ENCODE measurements at regions not wholly inside any gene's neighbourhood (a gene's known extent, or its start where the extent isn't known, plus 50 kb on each side); places are given as distances from the start of the nearest gene placed in this dataset.

- Mint-ChIP-seq H3K9me3 (peaks cover 0 to 12% (median 3%) of the 10 kb centered on the region in 7 donors), H3K4me1 (no peaks in the 10 kb centered on the region), H3K27me3 (no peaks in the 10 kb centered on the region), H3K27ac (no peak overlapping the region), H3K36me3 (no peaks in the 10 kb centered on the region), H3K4me3 (no peak overlapping the region)
- Histone ChIP-seq H3K27ac (ENCODE audit: insufficient read depth, low read length, poor library complexity, severe bottlenecking) (no peak overlapping the region), H3K27me3 (ENCODE audit: control insufficient read depth, insufficient read depth, low read length) (no peaks in the 10 kb centered on the region), H3K4me3 (ENCODE audit: low read depth, low read length) (no peak overlapping the region), H3K4me1 (ENCODE audit: control insufficient read depth, insufficient read depth, low read length, poor library complexity, severe bottlenecking) (no peaks in the 10 kb centered on the region), H3K36me3 (ENCODE audit: control insufficient read depth, insufficient read depth, low read length) (no peaks in the 10 kb centered on the region), H3K9me3 (ENCODE audit: control insufficient read depth in 2 of 2, low read length in 2 of 2) (peaks cover 0 to 4% of the 10 kb centered on the region in 2 experiments)
- no peak for ATAC-seq (ENCODE audit: low read depth in 2 of 2)
- DNase-seq, result no peak
Measured at GRCh38 chr16:51723036-51723724, 572.1 kb upstream of the SALL1 start.

- peaks cover 0 to 14% (median 3%) of the 10 kb centered on the region in 7 donors for H3K9me3 Mint-ChIP-seq
- no peaks in the 10 kb centered on the region for H3K27me3 Mint-ChIP-seq
- no peaks in the 10 kb centered on the region for H3K36me3 ChIP-seq (ENCODE audit: control insufficient read depth, insufficient read depth, low read length)
- H3K27me3 ChIP-seq (ENCODE audit: control insufficient read depth, insufficient read depth, low read length), result no peaks in the 10 kb centered on the region
- DNase-seq (no peak), ATAC-seq (ENCODE audit: low read depth in 2 of 2) (no peak)
- no peak overlapping the region for H3K27ac ChIP-seq (ENCODE audit: insufficient read depth, low read length, poor library complexity, severe bottlenecking)
- no peaks in the 10 kb centered on the region for H3K4me1 ChIP-seq (ENCODE audit: control insufficient read depth, insufficient read depth, low read length, poor library complexity, severe bottlenecking)
- no peaks in the 10 kb centered on the region for H3K4me1 Mint-ChIP-seq
- peaks cover 0 to 4% of the 10 kb centered on the region in 2 experiments for H3K9me3 ChIP-seq (ENCODE audit: control insufficient read depth in 2 of 2, low read length in 2 of 2)
- no peak overlapping the region for H3K27ac Mint-ChIP-seq
- H3K36me3 Mint-ChIP-seq, result no peaks in the 10 kb centered on the region
- H3K4me3 Mint-ChIP-seq, result no peak overlapping the region
- no peak overlapping the region for H3K4me3 ChIP-seq (ENCODE audit: low read depth, low read length)
Measured at GRCh38 chr16:51722467-51722866, 571.4 kb upstream of the SALL1 start.

GRCh38 chr16:51719376-51719775 is 568.3 kb upstream of the SALL1 start:
- H3K36me3 Mint-ChIP-seq, result no peaks in the 10 kb centered on the region
- Histone ChIP-seq H3K36me3 (ENCODE audit: control insufficient read depth, insufficient read depth, low read length) (no peaks in the 10 kb centered on the region), H3K4me1 (ENCODE audit: control insufficient read depth, insufficient read depth, low read length, poor library complexity, severe bottlenecking) (no peaks in the 10 kb centered on the region), H3K27ac (ENCODE audit: insufficient read depth, low read length, poor library complexity, severe bottlenecking) (no peak overlapping the region), H3K27me3 (ENCODE audit: control insufficient read depth, insufficient read depth, low read length) (no peaks in the 10 kb centered on the region), H3K4me3 (ENCODE audit: low read depth, low read length) (no peak overlapping the region), H3K9me3 (ENCODE audit: control insufficient read depth in 2 of 2, low read length in 2 of 2) (peaks cover 0 to 4% of the 10 kb centered on the region in 2 experiments)
- H3K4me3 Mint-ChIP-seq, result no peak overlapping the region
- H3K4me1 Mint-ChIP-seq, result no peaks in the 10 kb centered on the region
- ATAC-seq (ENCODE audit: low read depth in 2 of 2) (no peak), DNase-seq (no peak)
- peaks cover 0 to 12% (median 5%) of the 10 kb centered on the region in 7 donors for H3K9me3 Mint-ChIP-seq
- no peaks in the 10 kb centered on the region for H3K27me3 Mint-ChIP-seq
- no peak overlapping the region for H3K27ac Mint-ChIP-seq

- H3K27ac ChIP-seq (ENCODE audit: insufficient read depth, low read length, poor library complexity, severe bottlenecking), result no peak overlapping the region
- H3K36me3 ChIP-seq (ENCODE audit: control insufficient read depth, insufficient read depth, low read length), result no peaks in the 10 kb centered on the region
- H3K9me3 ChIP-seq (ENCODE audit: control insufficient read depth in 2 of 2, low read length in 2 of 2), result peaks cover 0 to 4% of the 10 kb centered on the region in 2 experiments
- no peak overlapping the region for H3K4me3 Mint-ChIP-seq
- H3K27me3 Mint-ChIP-seq, result no peaks in the 10 kb centered on the region
- no peaks in the 10 kb centered on the region for H3K36me3 Mint-ChIP-seq
- DNase-seq (no peak), ATAC-seq (ENCODE audit: low read depth in 2 of 2) (no peak)
- H3K27me3 ChIP-seq (ENCODE audit: control insufficient read depth, insufficient read depth, low read length), result no peaks in the 10 kb centered on the region
- no peaks in the 10 kb centered on the region for H3K4me1 Mint-ChIP-seq
- H3K27ac Mint-ChIP-seq, result no peak overlapping the region
- H3K4me1 ChIP-seq (ENCODE audit: control insufficient read depth, insufficient read depth, low read length, poor library complexity, severe bottlenecking), result no peaks in the 10 kb centered on the region
- peaks cover 0 to 16% (median 7%) of the 10 kb centered on the region in 7 donors for H3K9me3 Mint-ChIP-seq
- no peak overlapping the region for H3K4me3 ChIP-seq (ENCODE audit: low read depth, low read length)
Measured at GRCh38 chr16:51716195-51716594, 565.1 kb upstream of the SALL1 start.

GRCh38 chr16:51713502-51713901 is 562.4 kb upstream of the SALL1 start:
- Mint-ChIP-seq H3K4me1 (no peaks in the 10 kb centered on the region), H3K36me3 (no peaks in the 10 kb centered on the region), H3K27ac (no peak overlapping the region)

GRCh38 chr16:51710905-51711563 is 560.0 kb upstream of the SALL1 start:
- H3K27ac Mint-ChIP-seq, result no peak overlapping the region

More at GRCh38 chr16:51713502-51713901, 562.4 kb upstream of the SALL1 start:
- Mint-ChIP-seq H3K4me3 (no peak overlapping the region), H3K9me3 (peaks cover 0 to 13% (median 9%) of the 10 kb centered on the region in 7 donors), H3K27me3 (peaks cover 2% of the 10 kb centered on the region)
- no peak overlapping the region for H3K4me3 ChIP-seq (ENCODE audit: low read depth, low read length)
- no peaks in the 10 kb centered on the region for H3K9me3 ChIP-seq (ENCODE audit: control insufficient read depth in 2 of 2, low read length in 2 of 2)
- no peak overlapping the region for H3K27ac ChIP-seq (ENCODE audit: insufficient read depth, low read length, poor library complexity, severe bottlenecking)
- no peaks in the 10 kb centered on the region for H3K27me3 ChIP-seq (ENCODE audit: control insufficient read depth, insufficient read depth, low read length)
- no peaks in the 10 kb centered on the region for H3K36me3 ChIP-seq (ENCODE audit: control insufficient read depth, insufficient read depth, low read length)
- ATAC-seq (ENCODE audit: low read depth in 2 of 2) (no peak), DNase-seq (no peak)
- no peaks in the 10 kb centered on the region for H3K4me1 ChIP-seq (ENCODE audit: control insufficient read depth, insufficient read depth, low read length, poor library complexity, severe bottlenecking)

GRCh38 chr16:51710186-51710585 is 559.1 kb upstream of the SALL1 start:
- Mint-ChIP-seq H3K9me3 (peaks cover 1 to 21% (median 7%) of the 10 kb centered on the region in 7 donors), H3K4me3 (no peak overlapping the region), H3K36me3 (no peaks in the 10 kb centered on the region), H3K4me1 (no peaks in the 10 kb centered on the region), H3K27me3 (peaks cover 7% of the 10 kb centered on the region), H3K27ac (no peak overlapping the region)
- H3K27ac ChIP-seq (ENCODE audit: insufficient read depth, low read length, poor library complexity, severe bottlenecking), result no peak overlapping the region
- H3K4me1 ChIP-seq (ENCODE audit: control insufficient read depth, insufficient read depth, low read length, poor library complexity, severe bottlenecking), result no peaks in the 10 kb centered on the region
- ATAC-seq (ENCODE audit: low read depth in 2 of 2), result no peak
- no peak for DNase-seq
- H3K36me3 ChIP-seq (ENCODE audit: control insufficient read depth, insufficient read depth, low read length), result no peaks in the 10 kb centered on the region
- no peaks in the 10 kb centered on the region for H3K27me3 ChIP-seq (ENCODE audit: control insufficient read depth, insufficient read depth, low read length)
- no peak overlapping the region for H3K4me3 ChIP-seq (ENCODE audit: low read depth, low read length)
- peaks cover 0 to 4% of the 10 kb centered on the region in 2 experiments for H3K9me3 ChIP-seq (ENCODE audit: control insufficient read depth in 2 of 2, low read length in 2 of 2)

More at GRCh38 chr16:51710905-51711563, 560.0 kb upstream of the SALL1 start:
- Histone ChIP-seq H3K4me3 (ENCODE audit: low read depth, low read length) (no peak overlapping the region), H3K4me1 (ENCODE audit: control insufficient read depth, insufficient read depth, low read length, poor library complexity, severe bottlenecking) (no peaks in the 10 kb centered on the region), H3K36me3 (ENCODE audit: control insufficient read depth, insufficient read depth, low read length) (no peaks in the 10 kb centered on the region), H3K27me3 (ENCODE audit: control insufficient read depth, insufficient read depth, low read length) (no peaks in the 10 kb centered on the region), H3K9me3 (ENCODE audit: control insufficient read depth in 2 of 2, low read length in 2 of 2) (peaks cover 0 to 4% of the 10 kb centered on the region in 2 experiments), H3K27ac (ENCODE audit: insufficient read depth, low read length, poor library complexity, severe bottlenecking) (no peak overlapping the region)
- Mint-ChIP-seq H3K36me3 (no peaks in the 10 kb centered on the region), H3K4me3 (no peak overlapping the region), H3K9me3 (peaks cover 1 to 21% (median 9%) of the 10 kb centered on the region in 7 donors), H3K4me1 (no peaks in the 10 kb centered on the region), H3K27me3 (peaks cover 7% of the 10 kb centered on the region)
- DNase-seq (no peak), ATAC-seq (ENCODE audit: low read depth in 2 of 2) (no peak)

Data from CD4-positive, CD25-positive, alpha-beta regulatory T cell (primary cell).